MM.1S (cell line): ENCODE measurements at regions not wholly inside any gene's neighbourhood (a gene's known extent, or its start where the extent isn't known, plus 50 kb on each side); places are given as distances from the start of the nearest gene placed in this dataset.

Source experiments
- DNase-seq: peaks from one replicate; pipeline ENCODE4 v3.0.0-alpha.2; 2015
- H2AFZ ChIP-seq: fragments of 300-600 bp; sonication (generic); 2 replicates; pipeline ENCODE4 v1.6.0; 2016; ENCODE audit warnings: antibody characterized with exemption, low read length
- H3F3A ChIP-seq: fragments of 300-600 bp; sonication (generic); 2 replicates; pipeline ENCODE4 v1.6.1; 2016; ENCODE audit warnings: mild to moderate bottlenecking, antibody characterized with exemption, low read length, moderate library complexity, mixed read lengths; ENCODE audit not compliant: insufficient read depth
- H3K27ac ChIP-seq: fragments of 300-600 bp; sonication (generic); 2 replicates; pipeline ENCODE4 v1.5.1; 2016; ENCODE audit warnings: mild to moderate bottlenecking, low read length
- H3K27me3 ChIP-seq: fragments of 300-600 bp; sonication (generic); replicated peaks from 2 replicates; pipeline ENCODE4 v1.6.0; 2016; ENCODE audit warnings: low read length; ENCODE audit not compliant: insufficient read depth
- H3K36me3 ChIP-seq: fragments of 300-600 bp; sonication (generic); replicated peaks from 2 replicates; pipeline ENCODE4 v1.6.1; 2016; ENCODE audit warnings: mild to moderate bottlenecking, low read length, mixed read lengths; ENCODE audit not compliant: insufficient read depth
- H3K4me1 ChIP-seq: fragments of 300-600 bp; sonication (generic); 2 replicates; pipeline ENCODE4 v1.6.1; 2016; ENCODE audit warnings: low read length, mixed read lengths
- H3K4me2 ChIP-seq: fragments of 300-600 bp; sonication (generic); 2 replicates; pipeline ENCODE4 v1.6.0; 2016; ENCODE audit warnings: low read depth, low read length
- H3K4me3 ChIP-seq: fragments of 300-600 bp; sonication (generic); 2 replicates; pipeline ENCODE4 v1.5.1; 2016; ENCODE audit warnings: low read length, mixed read lengths
- H3K79me2 ChIP-seq: fragments of 300-600 bp; sonication (generic); 2 replicates; pipeline ENCODE4 v1.6.1; 2016; ENCODE audit warnings: mixed run types, low read length, mixed read lengths
- H3K9ac ChIP-seq: fragments of 300-600 bp; sonication (generic); 2 replicates; pipeline ENCODE4 v1.6.1; 2016; ENCODE audit warnings: low read length, mixed read lengths
- H3K9me2 ChIP-seq: fragments of 300-600 bp; sonication (generic); replicated peaks from 2 replicates; pipeline ENCODE4 v1.6.1; 2016; ENCODE audit warnings: mild to moderate bottlenecking, low read length, mixed read lengths; ENCODE audit not compliant: insufficient read depth
- H3K9me3 ChIP-seq: fragments of 300-600 bp; sonication (generic); replicated peaks from 2 replicates; pipeline ENCODE4 v1.6.1; 2016; ENCODE audit warnings: mild to moderate bottlenecking, low read length, mixed read lengths; ENCODE audit not compliant: insufficient read depth
- H4K20me1 ChIP-seq: fragments of 300-600 bp; sonication (generic); 2 replicates; pipeline ENCODE4 v1.6.1; 2016; ENCODE audit warnings: mild to moderate bottlenecking, low read length, moderate library complexity, mixed read lengths; ENCODE audit not compliant: insufficient read depth
- EZH2 ChIP-seq: fragments of 300-600 bp; sonication (generic); optimal IDR thresholded peaks from 2 replicates; pipeline ENCODE3; 2017; ENCODE audit warnings: low read depth, mild to moderate bottlenecking, antibody characterized with exemption, low read length, mixed read lengths
- EZH2phosphoT487 ChIP-seq: fragments of 300-600 bp; sonication (generic); IDR thresholded peaks from 2 replicates; pipeline ENCODE4 v1.6.1; 2018; ENCODE audit warnings: antibody characterized with exemption, low read length
- TF ChIP-seq, protein P1 (sequence below): fragments of 300-600 bp; sonication (generic); IDR thresholded peaks from 2 replicates; pipeline ENCODE4 v1.5.1; 2016; ENCODE audit warnings: antibody characterized with exemption, low read length, mixed read lengths

DNA sequence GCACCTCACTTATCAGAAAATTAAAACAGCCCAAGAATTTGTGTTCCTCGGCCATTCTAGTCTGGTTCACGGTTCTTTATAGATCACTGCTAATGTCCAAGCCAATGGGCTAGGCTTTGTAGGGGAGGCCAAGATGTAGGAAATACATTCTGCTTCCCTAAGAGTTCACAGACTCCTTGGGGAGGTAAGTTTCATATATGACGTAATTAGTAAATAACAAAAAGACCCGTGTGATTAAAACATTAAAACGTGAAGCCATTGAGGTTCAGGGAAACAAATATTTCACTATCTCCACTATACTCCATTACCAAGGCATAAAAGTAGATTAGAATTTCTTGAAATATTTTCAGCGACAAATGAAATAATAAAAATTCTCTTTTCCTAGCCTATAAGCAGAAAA, 272.5 kb upstream of the KLHL29 start:
- Histone ChIP-seq H3K79me2 (no peaks in the 10 kb centered on the region), H3F3A (no peaks in the 10 kb centered on the region), H3K4me1 (no peaks in the 10 kb centered on the region), H3K9me2 (no peaks in the 10 kb centered on the region), H4K20me1 (no peaks in the 10 kb centered on the region), H2AFZ (no peak overlapping the region), H3K4me2 (no peak overlapping the region), H3K27me3 (no peaks in the 10 kb centered on the region), H3K9ac (no peak overlapping the region), H3K27ac (no peak overlapping the region), H3K9me3 (no peaks in the 10 kb centered on the region), H3K4me3 (no peak overlapping the region), H3K36me3 (no peaks in the 10 kb centered on the region)
- DNase-seq, result no peak
- TF ChIP-seq EZH2, result no peak
- TF ChIP-seq, protein P1, sequence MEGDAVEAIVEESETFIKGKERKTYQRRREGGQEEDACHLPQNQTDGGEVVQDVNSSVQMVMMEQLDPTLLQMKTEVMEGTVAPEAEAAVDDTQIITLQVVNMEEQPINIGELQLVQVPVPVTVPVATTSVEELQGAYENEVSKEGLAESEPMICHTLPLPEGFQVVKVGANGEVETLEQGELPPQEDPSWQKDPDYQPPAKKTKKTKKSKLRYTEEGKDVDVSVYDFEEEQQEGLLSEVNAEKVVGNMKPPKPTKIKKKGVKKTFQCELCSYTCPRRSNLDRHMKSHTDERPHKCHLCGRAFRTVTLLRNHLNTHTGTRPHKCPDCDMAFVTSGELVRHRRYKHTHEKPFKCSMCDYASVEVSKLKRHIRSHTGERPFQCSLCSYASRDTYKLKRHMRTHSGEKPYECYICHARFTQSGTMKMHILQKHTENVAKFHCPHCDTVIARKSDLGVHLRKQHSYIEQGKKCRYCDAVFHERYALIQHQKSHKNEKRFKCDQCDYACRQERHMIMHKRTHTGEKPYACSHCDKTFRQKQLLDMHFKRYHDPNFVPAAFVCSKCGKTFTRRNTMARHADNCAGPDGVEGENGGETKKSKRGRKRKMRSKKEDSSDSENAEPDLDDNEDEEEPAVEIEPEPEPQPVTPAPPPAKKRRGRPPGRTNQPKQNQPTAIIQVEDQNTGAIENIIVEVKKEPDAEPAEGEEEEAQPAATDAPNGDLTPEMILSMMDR, result no peak
- no peak for TF ChIP-seq EZH2phosphoT487

DNA sequence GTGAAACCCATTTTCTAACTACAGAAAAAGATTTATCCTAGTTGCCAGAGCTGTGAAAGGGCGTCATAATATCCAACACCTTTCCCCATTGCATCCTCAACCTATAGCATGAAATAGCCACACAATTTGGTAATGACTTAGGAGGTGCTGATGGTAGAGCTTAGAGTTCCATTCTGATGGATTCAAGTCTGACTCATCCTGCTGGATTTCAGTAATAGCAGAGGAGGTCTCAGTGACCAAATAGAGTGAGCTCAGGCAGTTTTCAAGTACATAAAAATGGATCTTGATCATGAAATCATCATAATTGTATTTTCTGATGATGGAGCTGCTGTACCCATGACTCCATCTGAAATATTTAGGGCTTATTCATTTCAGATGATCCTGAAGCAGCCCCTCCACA, 270.7 kb upstream of the KLHL29 start:
- TF ChIP-seq, protein P1, result no peak
- TF ChIP-seq EZH2 (no peak), EZH2phosphoT487 (no peak)
- Histone ChIP-seq H3K27me3 (no peaks in the 10 kb centered on the region), H3K4me2 (no peak overlapping the region), H3K36me3 (no peaks in the 10 kb centered on the region), H3K9me2 (no peaks in the 10 kb centered on the region), H3K27ac (no peak overlapping the region), H3K9ac (no peak overlapping the region), H3K79me2 (no peaks in the 10 kb centered on the region), H3K4me3 (no peak overlapping the region), H3F3A (no peaks in the 10 kb centered on the region), H4K20me1 (no peaks in the 10 kb centered on the region), H3K9me3 (no peaks in the 10 kb centered on the region), H2AFZ (no peak overlapping the region), H3K4me1 (no peaks in the 10 kb centered on the region)
- DNase-seq, result no peak

DNA sequence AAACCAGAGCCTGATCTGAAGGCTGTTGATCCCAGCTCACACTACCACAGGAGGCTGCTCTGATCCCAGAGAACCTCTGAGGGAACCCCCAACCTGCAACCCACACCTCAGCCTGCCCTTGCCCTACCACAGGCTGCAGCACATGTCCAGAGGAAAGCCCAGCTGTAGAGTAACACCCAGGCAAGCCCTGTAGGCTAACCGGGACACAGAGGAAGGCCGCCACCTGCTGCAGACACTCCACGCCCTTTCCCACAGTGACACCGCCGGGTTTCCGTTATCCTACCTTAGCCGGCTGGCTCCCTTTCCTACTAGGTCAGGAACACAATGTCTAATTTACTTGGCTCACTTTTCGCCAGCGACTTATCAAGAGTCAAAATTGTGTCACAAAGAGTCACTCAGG, 266.7 kb upstream of the KLHL29 start:
- H2AFZ ChIP-seq, result no peak overlapping the region
- no peaks in the 10 kb centered on the region for H3K9me3 ChIP-seq
- no peak overlapping the region for H3K9ac ChIP-seq
- no peaks in the 10 kb centered on the region for H3F3A ChIP-seq
- H3K4me2 ChIP-seq, result no peak overlapping the region
- no peaks in the 10 kb centered on the region for H3K4me1 ChIP-seq
- no peaks in the 10 kb centered on the region for H4K20me1 ChIP-seq
- no peaks in the 10 kb centered on the region for H3K36me3 ChIP-seq
- no peaks in the 10 kb centered on the region for H3K27me3 ChIP-seq
- no peak for DNase-seq
- H3K9me2 ChIP-seq, result no peaks in the 10 kb centered on the region
- no peaks in the 10 kb centered on the region for H3K79me2 ChIP-seq
- TF ChIP-seq EZH2 (no peak), EZH2phosphoT487 (no peak)
- TF ChIP-seq, protein P1, result no peak
- H3K4me3 ChIP-seq, result no peak overlapping the region
- no peak overlapping the region for H3K27ac ChIP-seq
